Mammary epithelial cell (primary cell): ENCODE measurements at regions not wholly inside any gene's neighbourhood (a gene's known extent, or its start where the extent isn't known, plus 50 kb on each side); places are given as distances from the start of the nearest gene placed in this dataset.

Source experiments
- EZH2 ChIP-seq: IDR thresholded peaks from 2 replicates; pipeline ENCODE4 v1.6.1; 2012; ENCODE audit warnings: low read length, inconsistent platforms, borderline replicate concordance
- TF ChIP-seq, protein P1 (sequence below), 2 donors: IDR thresholded peaks in 1 of 2; conservative IDR thresholded peaks in 1 of 2; 2 replicates each; pipeline ENCODE4 v1.5.1; 2011 to 2012; ENCODE audit warnings: inconsistent platforms in 2 of 2, low read length in 2 of 2, mild to moderate bottlenecking in 2 of 2, control low read depth in 1 of 2, low read depth in 1 of 2; ENCODE audit not compliant: insufficient read depth in 1 of 2; ENCODE audit errors: extremely low read depth in 1 of 2

DNA sequence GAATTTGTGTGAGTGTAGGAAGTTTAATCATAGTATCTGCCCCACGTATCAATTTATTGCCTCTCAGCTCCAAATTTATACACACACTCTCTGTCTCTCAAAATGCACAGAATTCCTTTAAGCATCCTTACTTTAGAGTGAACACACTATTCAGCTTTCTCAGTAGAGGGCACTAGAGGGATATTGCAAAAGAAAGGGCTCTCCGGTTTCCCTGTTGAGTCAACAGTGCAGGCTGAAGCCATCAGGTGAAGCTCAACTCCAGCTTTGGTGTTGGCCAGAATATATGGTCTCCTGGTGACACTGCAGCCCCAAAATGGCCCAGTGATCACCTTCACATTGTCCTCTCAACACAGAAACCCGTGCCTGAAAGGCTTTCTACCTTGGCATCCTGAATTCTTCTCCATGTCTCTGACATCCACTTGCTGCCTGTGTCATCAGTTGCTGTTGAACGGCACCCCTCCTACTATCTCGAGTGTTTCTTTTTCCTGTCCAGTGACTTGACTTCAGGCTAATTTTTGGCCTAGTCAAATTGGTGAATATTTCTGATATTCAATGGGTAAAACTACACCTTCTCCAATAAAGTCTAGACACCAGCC lies 670.5 kb downstream of the GABRG1 start:
- TF ChIP-seq, protein P1, sequence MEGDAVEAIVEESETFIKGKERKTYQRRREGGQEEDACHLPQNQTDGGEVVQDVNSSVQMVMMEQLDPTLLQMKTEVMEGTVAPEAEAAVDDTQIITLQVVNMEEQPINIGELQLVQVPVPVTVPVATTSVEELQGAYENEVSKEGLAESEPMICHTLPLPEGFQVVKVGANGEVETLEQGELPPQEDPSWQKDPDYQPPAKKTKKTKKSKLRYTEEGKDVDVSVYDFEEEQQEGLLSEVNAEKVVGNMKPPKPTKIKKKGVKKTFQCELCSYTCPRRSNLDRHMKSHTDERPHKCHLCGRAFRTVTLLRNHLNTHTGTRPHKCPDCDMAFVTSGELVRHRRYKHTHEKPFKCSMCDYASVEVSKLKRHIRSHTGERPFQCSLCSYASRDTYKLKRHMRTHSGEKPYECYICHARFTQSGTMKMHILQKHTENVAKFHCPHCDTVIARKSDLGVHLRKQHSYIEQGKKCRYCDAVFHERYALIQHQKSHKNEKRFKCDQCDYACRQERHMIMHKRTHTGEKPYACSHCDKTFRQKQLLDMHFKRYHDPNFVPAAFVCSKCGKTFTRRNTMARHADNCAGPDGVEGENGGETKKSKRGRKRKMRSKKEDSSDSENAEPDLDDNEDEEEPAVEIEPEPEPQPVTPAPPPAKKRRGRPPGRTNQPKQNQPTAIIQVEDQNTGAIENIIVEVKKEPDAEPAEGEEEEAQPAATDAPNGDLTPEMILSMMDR (conservative IDR thresholded peaks at IDR 0.05 in 1 of 2, IDR thresholded peaks at IDR 0.05 in 1 of 2; ENCODE audit: extremely low read depth in 1 of 2, insufficient read depth in 1 of 2, low read depth in 1 of 2, low read length in 2 of 2) = peak; percentile 60 to 73
- TF ChIP-seq EZH2 = no peak
